ENCODE measurements at regions not wholly inside any gene's neighbourhood (a gene's known extent, or its start where the extent isn't known, plus 50 kb on each side); places are given as distances from the start of the nearest gene placed in this dataset.
"Not testable (repeated sequence)": the region's sequence is repeated elsewhere in the genome, so short reads cannot be mapped to it uniquely, and the experiment has no call there.

GRCh38 chr10:108544500-108545120, 1378.7 kb downstream of the XPNPEP1 start:
- peak; percentile 49 for DNase-seq

- not testable (repeated sequence) for DNase-seq
Observed at GRCh38 chr10:108533551-108533950, 1369.0 kb upstream of the SORCS1 start.

- no peak for DNase-seq
Observed at GRCh38 chr10:108523016-108523800, 1358.7 kb upstream of the SORCS1 start.

- DNase-seq = no peak
Observed at GRCh38 chr10:108521827-108522492, 1357.5 kb upstream of the SORCS1 start.

GRCh38 chr10:108515821-108516220, 1351.3 kb upstream of the SORCS1 start:
- DNase-seq = no peak

GRCh38 chr10:108500396-108500795, 1335.9 kb upstream of the SORCS1 start:
- no peak for DNase-seq

GRCh38 chr10:108496106-108496505, 1331.6 kb upstream of the SORCS1 start:
- DNase-seq = no peak

DNA sequence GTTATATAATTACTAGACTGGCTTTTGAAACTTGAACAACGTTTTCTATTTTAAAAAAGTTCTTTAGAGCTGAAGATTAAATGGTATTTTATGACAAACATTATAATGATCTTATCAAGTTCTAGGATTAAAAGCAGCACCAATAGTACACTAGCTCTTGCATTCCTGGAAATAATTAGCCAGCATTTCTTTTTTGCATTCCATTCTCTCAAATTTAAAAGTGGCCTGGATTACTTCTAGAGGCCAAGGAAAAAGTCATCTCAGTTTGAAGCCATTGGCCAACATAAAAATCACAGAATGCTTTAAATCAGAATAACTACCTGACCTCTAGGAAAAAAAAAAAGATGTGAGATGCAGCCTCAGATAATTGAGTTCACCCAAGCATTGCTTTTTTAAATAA, 1326.4 kb upstream of the SORCS1 start:
- DNase-seq = no peak

DNA sequence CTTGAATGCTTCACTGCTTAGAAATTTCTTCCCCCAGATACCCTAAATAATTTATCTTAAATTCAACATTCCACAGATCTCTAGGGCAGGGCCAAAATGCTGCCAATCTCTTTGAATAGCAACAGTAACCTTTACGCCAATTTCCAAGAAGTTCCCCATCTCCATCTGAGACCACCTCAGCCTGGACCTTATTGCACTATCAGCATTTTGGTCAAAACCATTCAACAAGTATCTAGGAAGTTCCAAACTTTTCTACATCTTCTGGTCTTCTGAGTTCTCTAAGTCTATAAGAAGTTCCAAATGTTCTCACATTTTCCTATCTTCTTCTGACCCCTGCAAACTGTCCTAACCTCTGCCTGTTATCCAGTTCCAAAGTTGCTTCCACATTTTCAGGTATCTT, 1306.9 kb upstream of the SORCS1 start:
- DNase-seq = no peak

DNA sequence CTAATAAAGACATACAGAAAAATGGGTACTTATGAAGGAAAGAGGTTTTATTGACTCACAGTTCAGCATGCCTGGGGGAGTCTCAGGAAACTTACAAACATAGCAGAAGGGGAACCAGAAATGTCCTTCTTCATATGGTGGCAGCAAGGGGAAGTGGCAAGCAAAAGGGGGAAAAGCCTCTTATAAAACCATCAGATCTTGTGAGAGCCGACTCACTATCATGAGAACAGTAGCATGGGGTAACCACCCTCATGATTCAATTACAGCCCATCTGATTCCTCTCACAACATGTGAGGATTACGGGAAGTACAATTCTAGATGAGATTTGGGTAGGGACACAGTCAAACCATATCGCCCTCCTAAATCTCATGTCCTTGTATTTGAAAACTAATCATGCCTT, 1305.4 kb upstream of the SORCS1 start:
- no peak for DNase-seq

GRCh38 chr10:108465871-108466641, 1301.5 kb upstream of the SORCS1 start:
- peak; percentile 17 for DNase-seq

GRCh38 chr10:108462005-108462404, 1297.5 kb upstream of the SORCS1 start:
- DNase-seq = no peak

DNA sequence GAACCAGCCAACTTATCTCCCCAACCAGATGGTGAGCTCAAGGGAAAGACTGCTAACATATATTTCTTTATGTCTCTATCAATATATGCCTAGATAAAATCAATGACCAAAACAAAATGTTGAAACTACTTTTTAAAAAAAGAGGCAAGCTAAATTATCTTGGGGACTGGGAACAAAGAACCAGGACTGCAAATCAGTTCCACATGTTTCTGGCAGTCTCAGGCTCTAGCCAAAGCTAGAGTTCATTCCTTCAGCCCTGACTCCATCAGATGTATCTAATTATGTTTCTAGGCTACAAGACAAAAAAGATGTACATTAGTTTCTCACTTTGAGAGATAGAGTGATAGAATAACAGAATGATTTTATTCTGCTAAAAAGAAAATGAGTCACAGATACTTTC, 1290.3 kb upstream of the SORCS1 start:
- DNase-seq = peak; percentile 65

- DNase-seq = no peak
Observed at GRCh38 chr10:108454224-108454623, 1289.7 kb upstream of the SORCS1 start.

GRCh38 chr10:108453166-108453565, 1288.7 kb upstream of the SORCS1 start:
- no peak for DNase-seq

DNA sequence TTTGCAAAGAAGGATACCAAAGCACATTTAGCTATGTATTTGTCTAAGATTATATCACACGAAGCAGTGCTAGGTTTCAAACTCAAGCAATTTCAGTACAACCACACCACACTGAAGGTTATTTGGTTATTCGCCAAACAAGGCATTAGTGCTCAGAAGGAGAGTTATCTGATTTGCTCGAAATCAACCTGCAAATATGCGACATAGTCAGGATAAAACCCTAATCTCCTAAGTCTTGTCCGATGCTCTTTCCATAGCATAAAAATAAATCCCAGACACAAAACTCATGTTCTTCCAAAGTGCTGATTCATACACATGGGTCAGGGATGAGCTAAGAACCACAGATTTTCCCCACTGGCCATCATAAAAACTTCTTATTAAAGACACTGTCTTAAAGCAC, 1288.0 kb upstream of the SORCS1 start:
- DNase-seq = no peak

DNA sequence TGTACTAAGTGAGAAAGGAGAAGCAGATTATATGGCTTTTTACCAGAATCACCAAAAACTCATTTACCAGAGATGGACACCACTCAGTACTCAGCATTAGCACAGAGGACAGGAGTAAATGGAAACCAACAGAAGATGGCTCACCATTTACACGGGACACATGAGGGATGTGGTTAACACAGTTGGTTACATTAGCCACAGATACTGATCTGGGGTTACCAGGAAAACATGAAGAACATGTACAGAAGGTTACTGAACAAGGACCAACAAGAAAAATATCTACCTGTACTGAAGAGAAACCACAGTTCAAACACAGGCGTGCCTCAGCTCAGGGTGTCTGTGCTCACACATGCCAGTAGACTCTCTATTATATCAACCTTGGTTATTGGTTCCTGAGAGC, 1285.8 kb upstream of the SORCS1 start:
- no peak for DNase-seq

DNA sequence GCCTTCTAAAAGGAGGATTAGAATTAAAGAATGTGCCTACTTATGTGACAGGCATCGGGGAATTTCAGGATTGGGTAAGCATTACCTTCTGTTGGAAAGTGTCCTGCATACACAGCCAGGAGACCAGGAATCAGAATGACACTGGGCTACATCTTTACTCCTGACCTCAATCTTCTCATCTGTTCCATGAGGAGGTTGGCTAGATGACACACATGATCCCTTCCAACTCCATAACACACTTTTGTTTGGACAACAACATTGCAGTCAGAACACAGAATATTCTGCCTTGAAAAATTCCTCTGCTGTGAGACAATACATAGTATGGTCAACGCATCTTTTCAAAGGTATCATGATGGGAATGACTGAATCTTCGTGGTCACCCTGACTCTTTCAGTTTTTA, 1281.2 kb upstream of the SORCS1 start:
- DNase-seq = no peak

- no peak for DNase-seq
Observed at GRCh38 chr10:108443636-108444035, 1279.1 kb upstream of the SORCS1 start.

GRCh38 chr10:108439397-108439796, 1274.9 kb upstream of the SORCS1 start:
- no peak for DNase-seq

- no peak for DNase-seq
Observed at GRCh38 chr10:108436096-108436495, 1271.6 kb upstream of the SORCS1 start.

DNA sequence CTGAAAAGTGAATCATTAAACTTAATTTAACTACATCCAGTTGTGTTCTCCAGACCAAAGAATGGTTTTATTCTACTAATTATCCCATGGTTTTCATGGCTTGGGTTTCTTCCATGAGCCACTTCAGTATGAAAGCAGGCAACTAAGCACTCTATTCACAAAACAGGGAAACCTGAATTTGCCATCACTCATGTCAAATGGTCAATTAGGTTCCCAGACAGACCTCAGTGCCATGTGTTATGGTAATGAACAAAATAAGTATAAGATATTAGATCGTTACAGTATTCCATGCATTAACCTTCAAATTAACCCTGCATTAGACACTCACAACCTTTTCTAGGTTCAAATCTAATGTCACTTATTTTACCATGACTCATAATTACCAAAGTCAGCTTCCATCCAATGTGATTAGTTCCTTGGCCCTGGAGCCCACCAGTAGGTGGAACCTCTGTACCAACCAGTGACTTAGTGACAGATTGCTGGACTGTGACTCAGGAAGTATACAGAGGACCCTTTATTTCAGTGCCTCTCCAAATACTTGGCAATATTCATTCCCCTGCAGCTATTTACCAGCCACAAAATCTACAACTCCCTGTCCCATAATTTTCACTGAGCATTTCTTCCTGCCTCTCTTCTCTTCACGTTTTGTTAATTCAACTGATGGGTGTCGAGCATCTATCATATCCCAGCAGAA, 1270.2 kb upstream of the SORCS1 start:
- no peak for DNase-seq

All from muscle of arm (tissue), 1 donor.